HEK293T (cell line): ENCODE measurements at regions not wholly inside any gene's neighbourhood (a gene's known extent, or its start where the extent isn't known, plus 50 kb on each side); places are given as distances from the start of the nearest gene placed in this dataset.

Experiments used
- BHLHE40 ChIP-seq: fragments of 450-650 bp; IDR thresholded peaks from 2 replicates; pipeline ENCODE4 v1.6.1; 2016; ENCODE audit warnings: mild to moderate bottlenecking, moderate library complexity, borderline replicate concordance
- FOXA1 ChIP-seq: fragments of 450-650 bp; IDR thresholded peaks from 2 replicates; pipeline ENCODE4 v1.6.1; 2016; ENCODE audit warnings: mild to moderate bottlenecking
- SUZ12 ChIP-seq: fragments of 450-650 bp; IDR thresholded peaks from 2 replicates; pipeline ENCODE4 v1.6.1; 2016; ENCODE audit warnings: mild to moderate bottlenecking

- no peak for TF ChIP-seq SUZ12
- TF ChIP-seq FOXA1, result no peak
- TF ChIP-seq BHLHE40, result no peak
Observed at GRCh38 chr13:28602580-28602979, 56.4 kb upstream of the POMP start.
